K562 (cell line): ENCODE measurements at regions not wholly inside any gene's neighbourhood (a gene's known extent, or its start where the extent isn't known, plus 50 kb on each side); places are given as distances from the start of the nearest gene placed in this dataset.

Experiments
- ATAC-seq: fragments of 200-7000 bp; cut with Tn5 transposase; 3 replicates; pipeline ENCODE4 v1.9.1; 2020; ENCODE audit warnings: moderate library complexity
- BruUV-seq: library from RNA; stranded (reverse); fragments of 400-500 nt; replicated peaks from 2 replicates; lab custom pipeline; 2021; lab: Mats Ljungman, UMichigan
- CTCF ChIA-PET: fragments of 300-600 bp; formaldehyde crosslinking; extraction: SDS; loops from one replicate; lab custom pipeline; 2021; ENCODE audit warnings: low intra/inter-chr PET ratio; lab: Yijun Ruan, JAX
- POLR2A ChIA-PET: fragments of 300-600, 350-650 bp; sonication (Branson Sonifier 250); formaldehyde crosslinking; extraction: SDS; loops from one replicate; lab custom pipeline; 2021; ENCODE audit warnings: antibody characterized with exemption, inconsistent platforms; lab: Yijun Ruan, JAX
- DNase-seq, 4 experiments: peaks; one replicate each; pipeline versions ENCODE4 v3.0.0 to v3.0.0-alpha.2; 2011 to 2018; ENCODE audit warnings: low spot score in 3 of 4, mixed read lengths in 3 of 4; ENCODE audit errors: extremely low read depth in 1 of 4
- FAIRE-seq: peaks from 2 replicates; lab custom pipeline; 2011; peaks lifted over from hg19 to GRCh38; lab: Jason Lieb, UNC
- H2AFZ ChIP-seq: 2 replicates; pipeline ENCODE4 v1.6.0; 2011; ENCODE audit warnings: low read depth, low read length, control low read depth, inconsistent platforms
- H3K27ac ChIP-seq: fragments of 200-600 bp; 3 replicates; pipeline ENCODE4 v1.8.0; 2011; ENCODE audit warnings: low read depth, mild to moderate bottlenecking, control low read depth, inconsistent platforms, low read length, moderate library complexity, mixed read lengths; ENCODE audit errors: extremely low read depth
- H3K27me3 ChIP-seq, 2 experiments: fragments of 300-600 bp in 1 of 2; 2 replicates in 1 of 2; 3 replicates in 1 of 2; pipeline versions ENCODE4 v1.6.0 to v1.8.0; 2011; ENCODE audit warnings: inconsistent platforms in 2 of 2, low read length in 2 of 2, mild to moderate bottlenecking in 1 of 2, mixed read lengths in 1 of 2, moderate library complexity in 1 of 2; ENCODE audit not compliant: control insufficient read depth in 2 of 2, insufficient read depth in 2 of 2
- H3K36me3 ChIP-seq: fragments of 300-600 bp; 3 replicates; pipeline ENCODE4 v1.8.0; 2011; ENCODE audit warnings: mild to moderate bottlenecking, low read length, inconsistent platforms; ENCODE audit not compliant: control insufficient read depth, insufficient read depth
- H3K4me1 ChIP-seq, 2 experiments: fragments of 200-600 bp in 1 of 2; replicated peaks in 1 of 2; 2 replicates in 1 of 2; 3 replicates in 1 of 2; pipeline versions ENCODE4 v1.5.1 to v1.8.0; 2011; ENCODE audit warnings: inconsistent platforms in 2 of 2, low read length in 2 of 2, mild to moderate bottlenecking in 1 of 2, mixed read lengths in 1 of 2, moderate library complexity in 1 of 2; ENCODE audit not compliant: control insufficient read depth in 2 of 2, insufficient read depth in 2 of 2
- H3K4me2 ChIP-seq: 2 replicates; pipeline ENCODE4 v1.6.1; 2011; ENCODE audit warnings: low read length, control low read depth, inconsistent platforms, mixed read lengths; ENCODE audit not compliant: insufficient read depth
- H3K4me3 ChIP-seq: fragments of 200-600 bp; sonication (generic), shearing (Covaris generic); 2 replicates; pipeline ENCODE4 v1.5.1; 2016; ENCODE audit warnings: control low read depth, inconsistent platforms
- H3K79me2 ChIP-seq: fragments of 200-600 bp; 3 replicates; pipeline ENCODE4 v1.8.0; 2011; ENCODE audit warnings: low read length, inconsistent platforms; ENCODE audit not compliant: control insufficient read depth, insufficient read depth
- H3K9ac ChIP-seq, 2 experiments: 2 replicates each; pipeline versions ENCODE4 v1.6.0 to v1.6.1; 2011; ENCODE audit warnings: low read depth in 2 of 2, low read length in 2 of 2, control low read depth in 1 of 2, inconsistent platforms in 1 of 2, mild to moderate bottlenecking in 1 of 2, mixed read lengths in 1 of 2; ENCODE audit not compliant: insufficient read depth in 1 of 2
- H3K9me1 ChIP-seq: one replicate; pipeline ENCODE4 v1.6.0; 2011; ENCODE audit warnings: inconsistent platforms, mild to moderate bottlenecking, low read length, moderate library complexity; ENCODE audit not compliant: control insufficient read depth, insufficient read depth
- H3K9me3 ChIP-seq: replicated peaks from 2 replicates; pipeline ENCODE4 v1.5.1; 2011; ENCODE audit warnings: low read depth, low read length, inconsistent platforms; ENCODE audit not compliant: control insufficient read depth, insufficient read depth
- H4K20me1 ChIP-seq: replicated peaks from 2 replicates; pipeline ENCODE4 v1.6.1; 2011; ENCODE audit warnings: low read length, inconsistent platforms, mixed read lengths; ENCODE audit not compliant: control insufficient read depth, insufficient read depth
- CREBBP ChIP-seq: IDR thresholded peaks from one replicate; pipeline ENCODE4 v1.6.1; 2012; ENCODE audit warnings: low read depth, mild to moderate bottlenecking, control low read depth, inconsistent platforms, low read length
- KLF10 ChIP-seq: fragments of 250-450 bp; sonication (Bioruptor Pico); IDR thresholded peaks from 2 replicates; pipeline ENCODE4 v1.6.1; 2021; ENCODE audit warnings: matching md5 sums
- NCOR1 ChIP-seq: fragments of 450-650 bp; IDR thresholded peaks from 2 replicates; pipeline ENCODE4 v1.6.1; 2016; ENCODE audit warnings: mild to moderate bottlenecking, moderate library complexity
- NFYB ChIP-seq: IDR thresholded peaks from 2 replicates; pipeline ENCODE4 v1.6.1; 2011; ENCODE audit warnings: mild to moderate bottlenecking, moderate library complexity; ENCODE audit not compliant: insufficient read length; ENCODE audit errors: extremely low read depth
- PYGO2 ChIP-seq: fragments of 450-650 bp; IDR thresholded peaks from 2 replicates; pipeline ENCODE4 v1.6.1; 2016; ENCODE audit warnings: mild to moderate bottlenecking, missing genetic modification characterization, moderate library complexity, missing compliant biosample characterization
- ZBED1 ChIP-seq: IDR thresholded peaks from 2 replicates; pipeline ENCODE4 v1.6.1; 2014
- ZNF445 ChIP-seq: fragments of 250-450 bp; sonication (Bioruptor Pico); IDR thresholded peaks from 2 replicates; pipeline ENCODE4 v1.4.0; 2020; ENCODE audit warnings: low read depth, mild to moderate bottlenecking, moderate library complexity
- WGBS: fragments of 100-300 bp; shearing (Covaris generic); methylation state at CpG from one replicate; pipeline ENCODE4 v1.1.6; 2016; ENCODE audit warnings: low coverage, mixed read lengths; ENCODE audit not compliant: insufficient coverage; ENCODE audit errors: missing lambda C conversion rate; 5-methylcytosine and 5-hydroxymethylcytosine counted together
- in situ Hi-C: fragments of 300-500 bp; cut with MboI; formaldehyde crosslinking; loops from 4 replicates; pipeline ENCODE4 v1.15.0; 2018; ENCODE audit warnings: inconsistent platforms, mixed read lengths
- intact Hi-C: fragments of 100-400 bp; cut with micrococcal nuclease; formaldehyde crosslinking; loops from 2 replicates; pipeline ENCODE4 v1.14.2; 2022
- TF ChIP-seq, protein P1 (sequence below): fragments of 250-450 bp; sonication (Bioruptor Pico); IDR thresholded peaks from 2 replicates; pipeline ENCODE4 v1.5.0; 2021; ENCODE audit warnings: mild to moderate bottlenecking, moderate library complexity
- TF ChIP-seq, protein P2 (sequence below): fragments of 250-450 bp; sonication (Bioruptor Pico); IDR thresholded peaks from 2 replicates; pipeline ENCODE4 v1.4.0; 2020; ENCODE audit warnings: mild to moderate bottlenecking
- TF ChIP-seq, protein P3 (sequence below): fragments of 450-650 bp; IDR thresholded peaks from 2 replicates; pipeline ENCODE4 v1.6.1; 2016; ENCODE audit warnings: low read depth

DNA sequence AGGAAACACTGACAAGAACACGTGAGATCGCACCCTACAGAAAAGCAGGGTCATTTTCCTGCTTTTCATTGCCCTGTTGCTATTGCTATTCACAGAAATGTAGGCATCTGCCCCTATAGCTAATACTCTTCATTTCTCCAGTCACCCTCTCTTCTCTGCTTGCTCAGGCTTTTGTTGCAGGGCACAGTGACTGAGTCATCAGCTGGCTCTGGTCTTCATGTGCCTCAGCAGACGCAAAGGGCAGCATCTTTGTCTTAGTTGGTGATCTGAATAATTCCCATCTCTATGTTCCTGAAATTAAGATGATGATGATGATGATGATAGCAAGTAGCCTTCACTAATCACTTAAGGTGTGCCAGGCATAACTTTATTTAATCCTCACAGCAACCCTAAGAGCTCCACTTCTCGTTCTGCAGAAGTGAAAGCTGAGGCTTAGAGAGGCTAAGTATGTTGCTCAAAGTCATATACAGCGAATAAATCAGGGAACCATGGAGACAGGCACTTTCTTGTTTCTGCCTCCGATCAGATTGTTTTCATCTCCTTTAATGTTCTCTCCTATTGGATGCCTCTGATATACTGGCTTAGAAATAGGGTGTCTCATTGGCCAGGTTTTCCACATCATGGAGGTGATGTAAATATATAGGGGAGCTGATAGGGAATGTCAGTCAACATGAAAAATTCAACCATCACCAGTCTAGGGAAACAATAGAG, 133.0 kb upstream of the STK32A start:
- intact Hi-C loops, result no loop called here
- 2% methylated on average over 6 of the region's 6 CpGs for WGBS
- POLR2A ChIA-PET, result no interaction called here
- TF ChIP-seq KLF10 (CRISPR knock-in tag) (no peak), PYGO2 (tag) (no peak), NFYB (no peak), NCOR1 (no peak), ZBED1 (no peak), ZNF445 (CRISPR knock-in tag) (no peak), CREBBP (no peak)
- TF ChIP-seq, protein P1, sequence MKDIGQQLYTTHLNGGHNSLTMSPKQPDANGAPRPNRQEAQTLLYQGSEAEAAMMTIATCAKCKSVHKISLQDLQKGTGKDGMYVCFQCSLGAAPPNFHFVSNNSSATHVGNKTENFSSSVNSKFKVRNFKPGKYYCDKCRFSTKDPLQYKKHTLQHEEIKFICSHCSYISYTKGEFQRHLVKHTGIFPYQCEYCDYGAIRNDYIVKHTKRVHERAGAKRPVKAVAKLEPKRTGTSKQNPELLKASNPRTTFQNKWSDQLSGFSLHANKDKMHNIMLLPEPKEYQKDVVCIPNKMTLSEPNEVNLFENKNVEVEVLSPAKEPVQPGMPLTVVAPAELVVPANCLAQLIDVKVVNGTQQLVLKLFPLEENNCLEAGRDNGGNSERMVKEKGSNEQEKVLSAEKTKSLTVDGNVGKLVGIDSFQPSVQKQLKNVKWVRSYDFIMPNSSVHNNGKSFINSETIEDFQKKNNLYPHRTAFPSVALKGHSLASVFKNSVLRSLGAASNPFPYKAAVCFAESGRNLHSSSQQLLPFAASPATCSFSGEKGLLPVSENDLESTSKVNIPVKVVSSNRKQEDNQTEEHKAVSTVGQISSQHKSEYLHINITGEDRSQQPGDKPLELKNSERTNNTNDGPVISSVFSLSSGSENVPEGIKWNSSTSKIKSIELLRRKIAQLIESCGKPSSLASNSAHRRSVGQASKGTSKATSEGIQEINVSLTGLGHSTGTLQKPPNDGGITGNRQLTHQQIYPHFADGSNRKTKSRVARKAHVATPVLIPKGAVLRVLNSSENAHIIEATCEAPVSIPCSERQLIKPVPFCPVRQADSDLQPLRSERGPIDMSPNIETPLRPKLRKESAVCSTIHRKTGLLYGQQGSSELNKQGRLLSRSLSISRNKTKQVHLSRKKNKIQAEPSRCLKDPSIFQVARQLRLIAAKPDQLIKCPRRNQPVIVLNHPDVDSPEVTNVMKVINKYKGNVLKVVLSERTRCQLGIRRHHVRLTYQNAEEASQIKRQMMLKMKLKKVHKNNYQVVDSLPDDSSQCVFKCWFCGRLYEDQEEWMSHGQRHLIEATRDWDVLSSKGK, result no peak
- TF ChIP-seq, protein P2, sequence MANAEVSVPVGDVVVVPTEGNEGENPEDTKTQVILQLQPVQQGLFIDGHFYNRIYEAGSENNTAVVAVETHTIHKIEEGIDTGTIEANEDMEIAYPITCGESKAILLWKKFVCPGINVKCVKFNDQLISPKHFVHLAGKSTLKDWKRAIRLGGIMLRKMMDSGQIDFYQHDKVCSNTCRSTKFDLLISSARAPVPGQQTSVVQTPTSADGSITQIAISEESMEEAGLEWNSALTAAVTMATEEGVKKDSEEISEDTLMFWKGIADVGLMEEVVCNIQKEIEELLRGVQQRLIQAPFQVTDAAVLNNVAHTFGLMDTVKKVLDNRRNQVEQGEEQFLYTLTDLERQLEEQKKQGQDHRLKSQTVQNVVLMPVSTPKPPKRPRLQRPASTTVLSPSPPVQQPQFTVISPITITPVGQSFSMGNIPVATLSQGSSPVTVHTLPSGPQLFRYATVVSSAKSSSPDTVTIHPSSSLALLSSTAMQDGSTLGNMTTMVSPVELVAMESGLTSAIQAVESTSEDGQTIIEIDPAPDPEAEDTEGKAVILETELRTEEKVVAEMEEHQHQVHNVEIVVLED, result no peak
- TF ChIP-seq, protein P3, sequence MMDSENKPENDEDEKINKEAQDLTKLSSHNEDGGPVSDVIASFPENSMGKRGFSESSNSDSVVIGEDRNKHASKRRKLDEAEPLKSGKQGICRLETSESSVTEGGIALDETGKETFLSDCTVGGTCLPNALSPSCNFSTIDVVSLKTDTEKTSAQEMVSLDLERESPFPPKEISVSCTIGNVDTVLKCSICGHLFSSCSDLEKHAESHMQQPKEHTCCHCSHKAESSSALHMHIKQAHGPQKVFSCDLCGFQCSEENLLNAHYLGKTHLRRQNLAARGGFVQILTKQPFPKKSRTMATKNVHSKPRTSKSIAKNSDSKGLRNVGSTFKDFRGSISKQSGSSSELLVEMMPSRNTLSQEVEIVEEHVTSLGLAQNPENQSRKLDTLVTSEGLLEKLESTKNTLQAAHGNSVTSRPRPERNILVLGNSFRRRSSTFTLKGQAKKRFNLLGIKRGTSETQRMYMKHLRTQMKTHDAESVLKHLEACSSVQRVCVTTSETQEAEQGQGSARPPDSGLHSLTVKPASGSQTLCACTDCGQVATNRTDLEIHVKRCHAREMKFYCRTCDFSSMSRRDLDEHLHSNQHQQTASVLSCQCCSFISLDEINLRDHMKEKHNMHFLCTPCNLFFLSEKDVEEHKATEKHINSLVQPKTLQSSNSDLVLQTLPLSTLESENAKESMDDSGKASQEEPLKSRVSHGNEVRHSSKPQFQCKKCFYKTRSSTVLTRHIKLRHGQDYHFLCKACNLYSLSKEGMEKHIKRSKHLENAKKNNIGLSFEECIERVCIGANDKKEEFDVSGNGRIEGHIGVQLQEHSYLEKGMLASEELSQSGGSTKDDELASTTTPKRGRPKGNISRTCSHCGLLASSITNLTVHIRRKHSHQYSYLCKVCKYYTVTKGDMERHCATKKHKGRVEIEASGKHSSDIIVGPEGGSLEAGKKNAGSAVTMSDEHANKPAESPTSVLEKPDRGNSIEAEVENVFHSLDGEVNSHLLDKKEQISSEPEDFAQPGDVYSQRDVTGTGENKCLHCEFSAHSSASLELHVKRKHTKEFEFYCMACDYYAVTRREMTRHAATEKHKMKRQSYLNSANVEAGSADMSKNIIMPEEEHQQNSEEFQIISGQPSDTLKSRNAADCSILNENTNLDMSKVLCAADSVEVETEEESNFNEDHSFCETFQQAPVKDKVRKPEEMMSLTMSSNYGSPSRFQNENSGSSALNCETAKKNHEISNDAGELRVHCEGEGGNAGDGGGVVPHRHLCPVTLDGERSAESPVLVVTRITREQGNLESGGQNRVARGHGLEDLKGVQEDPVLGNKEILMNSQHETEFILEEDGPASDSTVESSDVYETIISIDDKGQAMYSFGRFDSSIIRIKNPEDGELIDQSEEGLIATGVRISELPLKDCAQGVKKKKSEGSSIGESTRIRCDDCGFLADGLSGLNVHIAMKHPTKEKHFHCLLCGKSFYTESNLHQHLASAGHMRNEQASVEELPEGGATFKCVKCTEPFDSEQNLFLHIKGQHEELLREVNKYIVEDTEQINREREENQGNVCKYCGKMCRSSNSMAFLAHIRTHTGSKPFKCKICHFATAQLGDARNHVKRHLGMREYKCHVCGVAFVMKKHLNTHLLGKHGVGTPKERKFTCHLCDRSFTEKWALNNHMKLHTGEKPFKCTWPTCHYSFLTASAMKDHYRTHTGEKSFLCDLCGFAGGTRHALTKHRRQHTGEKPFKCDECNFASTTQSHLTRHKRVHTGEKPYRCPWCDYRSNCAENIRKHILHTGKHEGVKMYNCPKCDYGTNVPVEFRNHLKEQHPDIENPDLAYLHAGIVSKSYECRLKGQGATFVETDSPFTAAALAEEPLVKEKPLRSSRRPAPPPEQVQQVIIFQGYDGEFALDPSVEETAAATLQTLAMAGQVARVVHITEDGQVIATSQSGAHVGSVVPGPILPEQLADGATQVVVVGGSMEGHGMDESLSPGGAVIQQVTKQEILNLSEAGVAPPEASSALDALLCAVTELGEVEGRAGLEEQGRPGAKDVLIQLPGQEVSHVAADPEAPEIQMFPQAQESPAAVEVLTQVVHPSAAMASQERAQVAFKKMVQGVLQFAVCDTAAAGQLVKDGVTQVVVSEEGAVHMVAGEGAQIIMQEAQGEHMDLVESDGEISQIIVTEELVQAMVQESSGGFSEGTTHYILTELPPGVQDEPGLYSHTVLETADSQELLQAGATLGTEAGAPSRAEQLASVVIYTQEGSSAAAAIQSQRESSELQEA, result no peak

More for the DNA sequence above, 133.0 kb upstream of the STK32A start:
- Histone ChIP-seq H3K9me1 (no peaks in the 10 kb centered on the region), H3K9me3 (no peaks in the 10 kb centered on the region), H3K4me2 (no peak overlapping the region), H3K9ac (no peak overlapping the region), H3K27me3 (no peaks in the 10 kb centered on the region), H3K36me3 (no peaks in the 10 kb centered on the region), H3K4me3 (no peak overlapping the region), H3K4me1 (no peaks in the 10 kb centered on the region), H4K20me1 (no peaks in the 10 kb centered on the region), H3K27ac (no peak overlapping the region), H3K79me2 (no peaks in the 10 kb centered on the region), H2AFZ (no peak overlapping the region)
- BruUV-seq, result no TSS peak
- no peak for FAIRE-seq
- DNase-seq, result no peak
- in situ Hi-C loops, result no loop called here
- CTCF ChIA-PET, result no interaction called here
- ATAC-seq, result no peak
